ENCODE measurements at regions not wholly inside any gene's neighbourhood (a gene's known extent, or its start where the extent isn't known, plus 50 kb on each side); places are given as distances from the start of the nearest gene placed in this dataset.

- no peak for DNase-seq
These were observed 344.2 kb downstream of the LPIN1 start for GRCh38 chr2:12090590-12090989.

DNA sequence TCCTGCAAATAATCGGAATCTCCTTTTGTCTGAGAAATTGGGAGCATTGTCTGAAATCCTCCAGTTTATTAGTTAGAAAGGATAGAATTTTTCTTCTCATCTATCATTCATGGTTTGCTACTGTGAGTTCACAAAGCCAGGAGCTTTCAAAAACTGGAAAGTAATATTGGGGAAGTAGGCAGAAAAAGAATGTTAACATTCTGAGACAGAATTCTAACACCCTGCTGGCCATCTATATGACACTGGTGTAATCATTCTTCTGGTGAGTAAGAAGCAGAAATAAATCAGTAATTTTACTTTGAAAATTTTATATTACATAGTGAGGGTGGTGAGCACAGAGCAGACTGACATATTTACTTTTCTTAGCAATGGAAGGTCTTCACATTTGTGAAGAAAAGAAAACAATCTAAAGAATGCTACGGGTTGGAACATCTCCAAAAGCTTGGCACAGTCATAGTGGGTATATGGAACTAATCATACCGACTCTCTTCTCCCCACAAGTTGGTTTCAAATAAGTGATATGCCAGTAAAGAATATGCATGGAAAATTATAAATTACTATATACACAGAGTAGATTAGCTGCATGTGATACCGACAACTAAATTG is 344.9 kb downstream of the LPIN1 start:
- DNase-seq = no peak

GRCh38 chr2:12094134-12094533 is 347.7 kb downstream of the LPIN1 start:
- DNase-seq = no peak

- DNase-seq = no peak
These were observed 349.8 kb downstream of the LPIN1 start for GRCh38 chr2:12096051-12096787.

- no peak for DNase-seq
These were observed 350.5 kb downstream of the LPIN1 start for GRCh38 chr2:12096788-12097449.

- DNase-seq = no peak
These were observed 351.4 kb downstream of the LPIN1 start for GRCh38 chr2:12097859-12098258.

DNA sequence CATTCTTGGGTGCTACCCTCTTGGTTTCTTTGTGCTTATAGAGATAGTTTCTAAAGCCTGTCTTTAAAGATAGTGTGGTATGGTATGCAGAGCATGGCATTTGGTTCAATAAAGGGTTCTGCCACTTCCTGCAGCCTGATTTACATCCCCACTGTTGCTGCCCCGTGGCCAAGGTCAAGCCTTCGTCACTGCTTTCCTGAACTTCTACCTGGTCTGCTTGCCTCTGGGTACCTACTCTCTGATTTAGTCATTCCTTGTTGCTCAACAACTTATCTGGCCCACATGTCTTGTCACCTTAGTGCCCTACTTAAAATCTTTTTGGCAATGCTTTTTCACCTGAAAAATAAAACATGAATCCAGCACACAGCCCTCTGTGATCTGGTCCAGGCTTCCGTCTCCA is 352.9 kb downstream of the LPIN1 start:
- DNase-seq = no peak

- DNase-seq = no peak
These were observed 356.2 kb downstream of the LPIN1 start for GRCh38 chr2:12102679-12103078.

DNA sequence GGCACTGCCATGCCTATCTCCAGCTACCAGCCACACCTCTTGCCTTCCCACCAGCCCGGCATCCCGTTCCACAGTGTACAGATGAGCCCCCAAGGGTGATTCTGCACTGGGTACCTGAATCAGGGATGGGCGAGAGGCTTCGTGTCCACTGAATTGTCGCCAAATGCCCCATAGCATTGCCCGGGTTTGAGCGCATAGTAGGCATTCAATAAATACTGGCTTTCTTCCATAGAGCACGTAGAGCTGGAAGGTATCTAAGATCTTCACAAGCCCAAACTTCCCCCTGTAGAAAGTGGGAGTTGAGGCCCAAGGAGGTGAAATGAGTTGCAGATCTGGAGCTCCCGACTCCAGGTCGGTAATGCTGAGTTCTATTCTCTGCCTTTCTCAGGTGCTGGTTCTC is 358.7 kb downstream of the LPIN1 start:
- DNase-seq = no peak

DNA sequence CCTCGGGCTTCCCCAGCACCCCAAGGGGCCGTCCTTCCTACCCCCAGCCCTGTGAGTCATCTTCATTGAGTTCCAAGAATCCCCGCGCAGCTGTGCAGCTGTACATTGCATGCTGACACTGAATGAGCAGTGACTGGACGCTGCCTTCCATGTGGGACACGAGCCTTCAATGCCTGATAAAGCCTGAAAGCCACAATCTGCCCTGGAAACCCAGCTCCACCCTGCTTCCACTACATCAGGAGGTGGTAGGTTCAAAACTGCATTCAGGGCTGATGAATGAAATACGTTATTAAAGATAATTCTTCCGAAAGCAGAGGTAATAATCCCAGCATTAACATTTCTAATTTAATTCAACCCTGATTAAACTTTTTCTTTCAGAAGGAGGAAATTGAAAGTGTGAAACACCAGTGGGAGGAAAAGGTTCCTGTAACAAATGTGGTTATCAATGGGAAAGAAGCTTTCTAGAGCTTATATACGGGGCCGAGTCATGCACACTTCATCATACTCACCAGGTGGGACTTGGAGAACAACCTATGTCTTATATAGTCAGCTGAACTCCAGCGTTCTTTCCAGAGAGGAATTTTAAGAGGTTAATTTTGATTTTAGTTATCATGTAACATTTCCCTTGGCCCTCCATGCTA is 360.1 kb downstream of the LPIN1 start:
- peak; percentile 95 for DNase-seq

GRCh38 chr2:12107321-12107720 is 360.9 kb downstream of the LPIN1 start:
- DNase-seq = no peak

DNA sequence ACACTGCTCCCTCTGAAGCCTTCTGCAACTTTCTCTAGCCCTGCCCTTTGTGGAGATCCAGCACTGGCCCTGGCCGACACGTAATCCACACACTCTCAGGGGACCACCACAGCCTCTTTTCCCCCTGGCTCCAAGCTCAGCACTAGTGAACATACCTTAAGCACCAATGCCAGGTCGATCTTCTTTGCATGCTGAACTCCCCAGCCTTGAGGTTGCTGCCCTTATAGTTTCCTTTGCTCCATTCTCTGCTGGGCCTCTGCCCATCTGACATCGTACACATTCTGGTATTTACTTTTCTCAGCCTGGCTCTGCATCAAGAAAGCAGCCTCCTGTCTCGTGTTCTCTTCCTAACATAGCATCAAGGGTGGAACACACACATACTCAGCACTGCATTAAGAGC is 361.5 kb downstream of the LPIN1 start:
- DNase-seq = no peak

DNA sequence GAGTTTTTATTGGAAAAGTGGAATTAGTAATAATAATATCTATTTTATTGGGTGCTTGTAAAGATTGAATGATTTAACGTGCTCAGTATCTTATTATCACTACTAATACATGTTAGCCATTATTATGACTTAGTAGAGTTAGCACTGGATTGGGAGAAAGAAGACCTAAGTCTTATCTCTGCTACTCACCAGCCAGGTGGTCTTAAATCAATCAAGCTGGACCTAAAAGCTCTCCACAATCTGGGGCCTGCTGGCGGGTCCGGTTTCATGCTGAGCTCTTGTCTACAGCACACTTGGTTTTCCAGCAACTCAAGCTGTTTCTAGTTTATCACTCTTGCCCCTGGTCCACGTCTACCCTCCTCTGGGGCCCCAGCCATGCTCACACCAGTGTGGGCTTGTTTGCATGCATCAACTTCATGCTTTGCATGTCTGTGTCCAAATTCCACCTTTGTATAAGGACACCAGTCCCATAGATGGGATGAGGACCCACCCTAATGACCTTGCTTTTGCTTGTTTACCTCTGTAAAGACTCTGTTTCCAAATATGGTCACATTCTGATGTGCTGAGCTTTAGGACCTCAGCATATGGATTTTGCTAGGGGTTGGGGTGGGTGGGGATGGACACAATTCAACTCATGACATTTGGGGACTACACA is 363.1 kb downstream of the LPIN1 start:
- no peak for DNase-seq

DNA sequence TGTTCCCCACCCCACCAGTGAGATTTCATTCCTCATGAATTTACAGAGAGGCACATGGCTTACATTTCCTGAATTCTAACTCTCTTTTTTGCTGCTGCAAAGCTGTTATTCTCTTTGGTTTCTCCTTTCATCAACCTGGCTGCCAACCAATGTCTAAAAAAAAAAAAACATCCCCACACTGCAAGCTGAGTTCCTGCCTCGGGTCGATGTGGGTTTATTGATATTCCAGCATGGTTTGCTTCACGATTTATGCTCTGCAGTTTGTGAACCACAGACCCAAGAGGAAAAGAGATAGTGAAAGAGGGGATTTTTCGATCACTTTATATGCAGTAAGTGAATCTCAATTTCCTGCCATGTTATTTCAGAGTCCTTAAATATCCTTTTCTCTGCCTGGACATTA is 363.6 kb downstream of the LPIN1 start:
- no peak for DNase-seq

GRCh38 chr2:12110481-12110880 is 364.0 kb downstream of the LPIN1 start:
- DNase-seq = no peak

GRCh38 chr2:12113412-12113811 is 367.0 kb downstream of the LPIN1 start:
- DNase-seq = no peak

- DNase-seq = no peak
These were observed 368.4 kb downstream of the LPIN1 start for GRCh38 chr2:12114816-12115215.

DNA sequence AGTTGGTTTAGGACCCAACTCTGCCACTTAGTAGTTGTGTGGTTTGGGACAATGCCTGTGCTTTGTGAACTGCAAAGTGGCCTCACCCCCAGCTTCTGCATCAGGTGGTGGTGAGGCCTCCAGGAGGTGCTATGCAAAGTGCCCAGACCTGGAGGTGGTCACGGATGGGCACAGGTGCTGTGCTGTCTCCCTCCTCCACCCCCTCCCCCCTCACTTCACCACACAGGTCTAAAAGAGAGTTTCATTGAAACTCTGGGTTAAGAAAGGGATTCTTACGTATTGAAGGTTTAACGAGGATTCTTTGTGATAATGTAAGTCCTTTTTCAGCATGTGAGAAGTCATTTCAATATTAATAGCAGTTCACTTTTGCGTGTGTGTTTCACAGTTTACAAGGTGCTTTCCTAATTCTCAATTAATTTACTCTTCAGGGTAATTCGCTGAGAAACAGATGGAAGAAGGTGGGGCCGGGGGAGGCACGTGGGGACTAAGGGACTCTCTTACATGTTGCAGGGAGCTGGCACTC is 369.9 kb downstream of the LPIN1 start:
- no peak for DNase-seq

DNA sequence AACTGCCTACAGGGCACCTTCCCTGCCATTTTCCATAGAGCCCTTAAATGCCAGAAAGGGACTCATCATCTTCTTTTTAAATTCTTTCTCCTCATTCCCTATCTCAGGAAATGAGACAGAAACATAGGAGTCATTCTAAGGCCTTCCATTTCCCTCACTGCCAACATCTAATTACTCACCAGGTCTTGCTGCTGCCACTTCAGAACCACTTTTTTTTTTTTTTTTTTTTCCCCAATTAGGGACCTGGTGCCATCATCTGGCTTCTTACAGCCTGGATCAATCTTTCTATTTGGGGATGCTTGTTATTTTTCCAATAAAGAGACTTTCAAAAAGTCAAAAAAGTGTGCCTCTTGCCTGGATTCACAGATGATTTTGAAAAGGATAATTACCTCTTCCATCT is 373.4 kb downstream of the LPIN1 start:
- DNase-seq = no peak

- DNase-seq = peak; percentile 64
These were observed 374.1 kb downstream of the LPIN1 start for GRCh38 chr2:12120281-12121150.

DNA sequence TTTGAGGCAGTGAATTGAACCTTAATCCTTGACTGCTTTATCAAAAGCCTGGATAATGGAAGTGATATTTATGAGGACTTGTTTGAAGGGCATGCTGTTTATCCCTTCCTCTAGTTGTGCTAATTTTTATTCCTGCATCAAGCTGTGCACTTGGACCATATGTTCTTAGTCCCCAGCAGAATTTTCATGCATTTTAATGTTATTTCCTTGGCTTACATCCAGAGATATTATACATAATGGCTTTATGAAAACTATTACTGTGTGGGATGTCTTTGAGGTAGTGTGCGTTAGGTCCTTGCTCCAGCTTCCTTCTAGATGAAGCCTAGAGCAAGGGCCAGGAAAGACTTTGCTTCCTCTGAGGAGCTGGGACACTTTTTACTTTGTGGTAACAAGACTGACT is 378.4 kb downstream of the LPIN1 start:
- no peak for DNase-seq

- no peak for DNase-seq
These were observed 379.9 kb downstream of the LPIN1 start for GRCh38 chr2:12126318-12126717.
